ENCODE measurements at regions not wholly inside any gene's neighbourhood (a gene's known extent, or its start where the extent isn't known, plus 50 kb on each side); places are given as distances from the start of the nearest gene placed in this dataset.

GRCh38 chr7:18081617-18082016 lies 54.0 kb upstream of the PRPS1L1 start:
- DNase-seq, result no peak

- DNase-seq, result no peak
Measured at GRCh38 chr7:18082169-18082568, 54.5 kb upstream of the PRPS1L1 start.

DNA sequence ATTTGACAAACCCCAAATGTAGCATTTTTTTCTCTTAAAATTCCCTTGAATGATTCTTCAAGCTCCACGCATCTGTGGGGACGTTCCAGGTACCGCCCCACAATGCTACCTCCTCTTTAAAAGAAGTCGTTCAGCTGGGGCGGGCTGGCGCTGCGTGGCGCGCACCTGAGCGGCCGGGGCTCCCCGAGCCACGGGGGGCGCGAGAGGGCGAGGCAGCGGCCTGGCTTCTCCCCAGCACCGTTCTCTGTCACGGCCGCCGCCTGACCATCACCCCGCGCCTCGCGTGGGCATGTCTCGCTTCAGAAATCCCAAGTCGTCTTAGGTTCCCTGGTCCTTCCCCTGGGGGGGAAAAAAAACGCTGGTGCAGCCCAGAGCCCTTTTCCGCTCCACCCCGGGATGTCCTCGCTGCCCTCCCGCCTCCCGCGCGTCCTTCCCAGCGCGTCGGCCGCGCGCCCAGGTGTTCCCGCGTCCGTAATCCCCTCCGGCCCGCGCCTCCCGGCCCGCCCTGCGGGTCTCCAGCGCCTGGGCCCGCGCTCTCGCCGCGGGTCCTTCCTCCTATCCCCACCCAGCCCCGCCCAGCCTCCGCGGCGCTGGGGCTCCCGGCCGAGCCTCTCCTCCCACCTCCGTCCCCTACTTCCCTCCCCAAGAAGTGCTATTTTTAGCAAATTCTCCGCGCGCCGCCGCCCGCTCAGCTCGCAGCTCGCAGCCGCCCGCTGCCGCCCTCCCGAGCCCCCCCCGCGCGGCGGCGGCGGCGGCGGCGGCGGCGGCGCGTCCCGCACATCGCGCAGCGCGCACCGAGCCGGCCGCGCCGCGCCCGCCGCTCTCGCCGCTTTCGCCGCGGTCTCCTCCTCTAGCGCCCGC lies 58.7 kb upstream of the PRPS1L1 start:
- no peak for DNase-seq

- DNase-seq, result no peak
Measured at GRCh38 chr7:18087026-18087686, 59.5 kb upstream of the PRPS1L1 start.

DNA sequence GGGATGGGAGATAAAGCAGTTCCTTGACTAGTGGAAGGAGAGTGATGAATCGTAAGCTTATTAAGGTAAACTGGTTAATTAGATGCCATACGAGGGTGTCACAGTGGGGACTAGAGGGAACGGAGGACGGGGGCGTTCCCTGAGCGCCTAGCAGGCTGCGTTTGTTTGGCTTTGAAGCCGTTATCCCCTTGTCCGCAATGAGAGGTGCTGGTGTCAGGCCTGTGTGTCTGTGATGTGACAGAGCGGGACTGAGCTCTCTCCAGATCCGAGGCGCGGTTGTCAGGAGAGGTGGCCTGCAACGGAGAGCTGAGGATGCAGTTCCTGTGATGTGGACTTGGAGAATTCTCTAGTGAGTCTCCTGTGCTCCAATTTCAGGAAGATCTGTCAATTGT lies 60.0 kb upstream of the PRPS1L1 start:
- no peak for DNase-seq

GRCh38 chr7:18096087-18096486 lies 68.4 kb upstream of the PRPS1L1 start:
- no peak for DNase-seq

DNA sequence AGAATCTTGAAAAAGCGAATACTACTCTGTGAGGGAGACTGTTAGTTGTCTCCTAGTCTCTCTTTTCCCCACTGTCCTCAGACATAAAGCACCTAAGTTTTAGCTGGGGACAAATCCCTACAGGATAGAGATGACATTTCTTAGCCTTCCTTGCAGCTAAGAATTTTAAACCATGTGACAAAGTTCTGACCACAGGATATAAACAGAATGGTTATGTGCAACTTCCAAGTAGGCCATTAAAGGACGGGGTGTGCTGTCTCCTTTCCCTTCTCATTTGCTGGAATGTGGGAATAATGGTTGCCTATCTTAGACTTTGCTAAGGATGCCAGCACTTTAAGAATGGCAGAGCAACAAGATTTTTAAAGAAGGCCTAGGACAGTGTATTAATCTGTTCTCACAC lies 74.9 kb upstream of the PRPS1L1 start:
- DNase-seq, result no peak

- no peak for DNase-seq
Measured at GRCh38 chr7:18103436-18104218, 76.0 kb upstream of the PRPS1L1 start.

DNA sequence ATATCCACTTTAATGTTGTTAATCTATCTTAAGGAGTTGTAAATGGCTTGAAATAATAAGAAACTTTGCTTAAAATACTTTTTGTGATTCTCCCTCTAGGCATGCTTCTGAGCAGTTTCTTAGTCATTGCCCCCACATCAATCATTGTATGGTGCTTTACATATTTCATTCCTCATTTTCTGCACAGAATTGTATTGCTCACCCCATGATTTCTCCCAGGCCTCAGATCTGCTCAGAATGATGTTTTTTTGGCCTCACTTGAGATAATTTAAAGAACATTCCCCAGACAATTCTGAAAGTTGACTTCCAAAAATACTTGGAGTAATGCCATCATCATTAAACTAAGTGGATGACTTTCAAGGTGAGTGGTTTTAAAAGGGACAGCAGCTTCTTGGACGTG lies 82.1 kb upstream of the PRPS1L1 start:
- no peak for DNase-seq

GRCh38 chr7:18116661-18117060 lies 89.0 kb upstream of the PRPS1L1 start:
- DNase-seq, result no peak

DNA sequence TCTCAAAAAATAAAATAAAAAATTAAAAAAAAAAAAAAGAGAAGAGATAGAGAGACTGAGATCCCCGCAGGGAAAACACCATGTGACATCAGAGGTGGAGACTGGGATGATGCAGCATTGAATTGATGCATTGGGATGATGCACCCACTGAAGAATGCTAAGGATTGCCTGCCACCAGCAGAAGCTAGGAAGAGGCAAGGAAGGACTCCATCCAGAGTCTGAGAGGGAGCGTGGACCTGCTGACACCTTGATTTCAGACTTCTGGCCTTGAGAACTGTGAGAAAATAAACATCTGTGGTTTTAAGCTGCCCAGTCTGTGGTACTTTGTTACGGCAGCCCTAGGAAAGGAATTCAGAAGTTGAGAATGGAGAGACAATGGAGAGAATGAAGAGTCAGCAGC lies 89.8 kb upstream of the PRPS1L1 start:
- no peak for DNase-seq

DNA sequence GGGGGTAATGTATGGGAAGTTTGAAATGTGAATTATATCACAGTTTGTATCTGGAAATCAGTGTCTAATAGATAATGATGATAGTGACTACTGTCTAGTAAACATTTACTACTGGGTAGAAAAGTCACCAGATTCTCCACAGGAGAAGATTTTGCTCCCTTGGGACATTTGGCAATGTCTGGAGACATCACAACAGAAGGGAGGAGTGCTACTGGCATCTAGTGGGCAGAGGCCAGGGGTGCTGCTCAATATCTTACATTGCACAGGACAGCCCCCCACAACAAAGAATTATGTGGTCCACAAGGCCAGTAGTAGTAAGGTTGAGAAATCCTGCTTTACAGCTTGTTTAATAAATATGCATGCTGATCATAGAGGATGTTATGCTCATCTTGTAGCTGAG lies 92.3 kb upstream of the PRPS1L1 start:
- no peak for DNase-seq

- no peak for DNase-seq
Measured at GRCh38 chr7:18123508-18124239, 96.0 kb upstream of the PRPS1L1 start.

GRCh38 chr7:18125476-18125875 lies 97.8 kb upstream of the PRPS1L1 start:
- no peak for DNase-seq

GRCh38 chr7:18126281-18126680 lies 98.6 kb upstream of the PRPS1L1 start:
- DNase-seq, result no peak

DNA sequence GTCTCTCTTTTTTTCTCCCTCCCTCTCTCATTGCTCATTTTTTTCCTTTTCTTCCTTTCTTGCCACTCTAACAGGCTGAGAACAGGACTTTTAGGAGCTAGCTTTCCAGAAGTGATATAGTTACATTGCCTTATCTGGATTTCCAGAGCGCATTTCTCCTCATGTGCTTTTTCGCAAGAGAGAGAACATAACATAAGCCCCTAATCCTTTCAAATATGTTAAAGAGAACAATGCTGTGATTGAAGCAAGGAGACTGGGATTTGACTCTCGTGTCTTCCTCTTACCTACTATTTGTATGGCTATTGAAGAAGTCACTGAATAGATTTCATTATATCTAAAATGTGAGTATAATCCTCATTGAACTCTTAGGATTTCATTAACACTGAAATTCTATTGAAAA lies 101.2 kb upstream of the PRPS1L1 start:
- no peak for DNase-seq

DNA sequence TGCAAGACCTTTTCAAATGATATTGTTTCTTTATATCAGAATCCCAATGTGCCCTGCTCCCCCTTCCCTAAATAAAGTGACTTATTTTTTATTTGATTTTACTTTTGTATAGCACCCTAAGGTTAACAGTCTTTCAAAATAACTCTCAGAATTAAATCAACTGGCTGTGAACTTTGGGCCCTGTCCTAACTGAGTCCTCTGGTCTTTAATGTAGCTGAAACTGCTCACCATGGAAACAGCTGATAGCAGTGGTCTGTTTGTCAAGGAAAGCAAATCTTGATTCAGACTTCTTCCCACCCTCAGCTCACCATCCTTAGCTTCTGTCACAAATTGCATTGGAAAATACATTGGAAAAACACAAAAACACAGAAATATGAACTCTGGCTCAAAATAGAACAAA lies 105.2 kb upstream of the PRPS1L1 start:
- DNase-seq, result no peak

GRCh38 chr7:18133921-18134320 lies 106.3 kb upstream of the PRPS1L1 start:
- no peak for DNase-seq

GRCh38 chr7:18140943-18141342 lies 113.3 kb upstream of the PRPS1L1 start:
- DNase-seq, result no peak

- DNase-seq, result no peak
Measured at GRCh38 chr7:18144166-18144565, 116.5 kb upstream of the PRPS1L1 start.

GRCh38 chr7:18145160-18145559 lies 117.5 kb upstream of the PRPS1L1 start:
- no peak for DNase-seq

DNA sequence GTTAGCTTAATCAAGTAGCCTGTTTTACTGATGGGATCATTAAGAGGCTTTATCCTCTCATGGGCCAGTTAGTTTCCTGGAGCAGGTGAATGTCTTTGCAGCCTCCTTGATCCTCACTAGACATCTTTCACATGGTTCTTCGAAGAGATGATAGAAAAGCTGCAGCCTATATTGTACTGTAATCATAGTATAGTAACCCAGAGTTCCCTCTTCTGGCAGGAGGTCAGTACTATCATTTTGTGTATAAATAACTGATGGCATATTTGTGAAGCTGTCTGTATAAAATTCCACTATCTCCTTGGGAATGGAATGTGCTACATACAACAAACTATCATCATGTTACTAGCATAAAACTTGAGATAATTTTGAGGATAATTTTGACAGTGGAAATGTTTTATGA lies 123.8 kb upstream of the PRPS1L1 start:
- no peak for DNase-seq

GRCh38 chr7:18153183-18153748 lies 125.6 kb upstream of the PRPS1L1 start:
- no peak for DNase-seq
